Muscle of leg (tissue), 3 donors: ENCODE measurements at regions not wholly inside any gene's neighbourhood (a gene's known extent, or its start where the extent isn't known, plus 50 kb on each side); places are given as distances from the start of the nearest gene placed in this dataset.
A peak's percentile ranks its signal among the peaks of the same experiment; 100 is the strongest.

Experiments
- DNase-seq: peaks from one replicate; pipeline ENCODE4 v3.0.0; 2013
- H3K27ac ChIP-seq: one replicate; pipeline ENCODE4 v1.5.1; 2013; ENCODE audit warnings: mild to moderate bottlenecking, low read length, control low read depth
- H3K27me3 ChIP-seq: one replicate; pipeline ENCODE4 v1.6.1; 2013; ENCODE audit warnings: low read length; ENCODE audit not compliant: control insufficient read depth, insufficient read depth
- H3K36me3 ChIP-seq: one replicate; pipeline ENCODE4 v1.6.1; 2013; ENCODE audit warnings: low read length; ENCODE audit not compliant: control insufficient read depth, insufficient read depth
- H3K4me1 ChIP-seq: one replicate; pipeline ENCODE4 v1.6.1; 2013; ENCODE audit warnings: low read length; ENCODE audit not compliant: control insufficient read depth, insufficient read depth
- H3K4me3 ChIP-seq: one replicate; pipeline ENCODE4 v1.5.1; 2013; ENCODE audit warnings: low read length, control low read depth
- H3K9me3 ChIP-seq: replicated peaks from 2 replicates; pipeline ENCODE4 v1.6.1; 2013; ENCODE audit warnings: low read depth, low read length; ENCODE audit not compliant: control insufficient read depth
- WGBS: methylation state at CpG from one replicate; pipeline ENCODE4 v1.1.5; 2013; ENCODE audit warnings: missing lambda C conversion rate; ENCODE audit not compliant: insufficient coverage; 5-methylcytosine and 5-hydroxymethylcytosine counted together

DNA sequence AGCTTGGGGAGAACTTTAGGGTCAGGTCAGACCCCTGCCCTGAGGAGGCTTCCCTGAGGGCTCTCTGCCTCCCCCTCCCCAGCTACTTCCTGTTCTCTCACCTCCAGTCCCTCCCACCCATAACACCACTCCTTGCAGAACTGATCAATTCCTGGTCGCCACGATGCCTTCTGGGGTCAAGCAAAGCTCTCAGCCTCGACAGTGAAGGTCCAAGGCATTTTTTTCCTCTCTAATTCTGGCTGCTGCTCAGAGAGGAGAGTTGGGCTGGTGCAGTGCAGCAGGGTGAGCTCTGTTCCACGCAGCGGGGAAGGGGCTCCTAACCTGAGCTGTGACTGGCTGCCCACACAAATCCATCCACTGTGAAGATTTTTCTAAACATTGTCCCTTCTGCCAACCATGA lies 628.4 kb downstream of the BRD1 start:
- H3K36me3 ChIP-seq: no peaks in the 10 kb centered on the region
- no peaks in the 10 kb centered on the region for H3K9me3 ChIP-seq
- no peak overlapping the region for H3K4me3 ChIP-seq
- no peaks in the 10 kb centered on the region for H3K4me1 ChIP-seq
- H3K27ac ChIP-seq: no peak overlapping the region
- DNase-seq: no peak
- peaks cover 23% of the 10 kb centered on the region for H3K27me3 ChIP-seq
- 67% methylated on average over 4 of the region's 5 CpGs for WGBS

DNA sequence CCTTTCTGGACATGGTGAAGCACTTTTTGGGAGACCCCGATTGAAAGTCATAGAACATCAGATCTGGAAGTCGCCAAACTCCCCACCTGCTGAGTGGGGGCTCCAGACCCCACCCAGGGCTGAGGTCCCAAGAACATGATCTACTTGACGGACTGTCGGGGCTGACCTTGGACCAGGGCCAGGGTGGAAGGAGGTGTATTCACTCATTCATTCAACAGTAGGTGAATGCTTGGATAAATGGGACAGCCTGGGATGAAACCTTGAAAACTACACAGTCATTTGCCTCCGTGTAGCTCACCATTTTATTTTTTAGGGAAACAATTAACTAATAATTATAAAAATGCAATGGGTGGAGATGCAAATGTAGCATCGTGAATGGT lies 629.0 kb downstream of the BRD1 start:
- Histone ChIP-seq H3K36me3 (no peaks in the 10 kb centered on the region), H3K27ac (no peak overlapping the region), H3K4me3 (no peak overlapping the region), H3K4me1 (no peaks in the 10 kb centered on the region), H3K9me3 (no peaks in the 10 kb centered on the region), H3K27me3 (peaks cover 22% of the 10 kb centered on the region)
- 85% methylated on average over 3 of the region's 6 CpGs for WGBS
- DNase-seq: no peak

DNA sequence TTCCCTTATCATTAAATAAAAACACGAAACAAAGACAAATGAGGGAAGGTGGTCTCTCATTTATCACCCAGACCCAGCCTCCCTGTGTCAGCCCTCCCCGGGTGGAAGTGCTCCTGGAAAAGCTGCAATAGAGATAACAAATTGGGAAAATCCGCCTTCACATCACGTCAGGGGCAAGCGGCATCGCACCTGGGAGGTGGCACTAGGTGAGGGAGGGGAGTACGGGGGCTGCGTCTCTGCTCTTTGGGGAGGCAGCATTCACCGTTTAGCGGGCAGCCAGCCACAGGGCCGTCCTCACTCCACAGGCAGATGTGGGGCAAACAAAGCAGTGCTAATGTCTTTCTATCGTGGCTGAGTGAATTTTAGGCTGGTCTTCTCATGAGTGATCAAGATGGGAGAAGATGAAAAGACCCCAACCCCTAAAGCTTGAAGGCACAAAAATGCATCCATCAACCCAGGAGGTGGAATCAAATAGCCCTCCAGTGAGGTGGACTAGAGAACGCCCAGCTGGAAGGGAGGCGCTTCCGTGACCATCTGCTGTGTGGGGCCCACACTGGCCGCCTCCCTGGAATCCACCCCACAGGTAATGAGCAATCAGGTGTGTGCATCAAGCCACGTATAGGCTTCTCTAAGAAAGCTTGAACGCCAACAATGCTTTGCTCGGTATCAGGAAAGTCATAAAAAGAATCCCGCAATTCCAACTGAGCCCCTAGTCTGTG lies 629.5 kb downstream of the BRD1 start:
- WGBS: 64% methylated on average over 17 of the region's 20 CpGs
- Histone ChIP-seq H3K27ac (no peak overlapping the region), H3K27me3 (peaks cover 22% of the 10 kb centered on the region), H3K4me3 (no peak overlapping the region), H3K9me3 (no peaks in the 10 kb centered on the region), H3K4me1 (no peaks in the 10 kb centered on the region), H3K36me3 (no peaks in the 10 kb centered on the region)
- DNase-seq: no peak

DNA sequence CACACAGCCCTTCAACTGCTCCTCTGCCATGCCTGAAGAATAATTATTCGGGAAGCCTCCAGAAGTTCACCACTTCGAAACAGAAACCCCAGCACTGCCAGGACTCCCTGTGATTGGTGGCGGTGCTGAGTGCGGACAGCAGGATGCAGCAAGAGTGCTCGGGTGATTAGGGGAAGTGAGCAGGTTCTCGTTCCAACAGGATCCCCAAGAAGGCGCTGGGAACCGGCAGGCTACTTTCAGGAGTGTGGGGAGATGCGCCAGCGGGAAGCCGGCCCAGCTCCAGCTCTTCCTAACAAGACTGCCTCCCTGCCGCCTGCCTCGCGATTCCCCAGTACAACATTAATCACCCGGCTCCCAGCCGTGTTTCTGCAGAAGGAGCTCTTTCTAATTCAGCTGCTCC lies 630.2 kb downstream of the BRD1 start:
- Histone ChIP-seq H3K4me3 (no peak overlapping the region), H3K36me3 (no peaks in the 10 kb centered on the region), H3K27ac (no peak overlapping the region), H3K4me1 (peaks cover 4% of the 10 kb centered on the region), H3K27me3 (peaks cover 22% of the 10 kb centered on the region), H3K9me3 (no peaks in the 10 kb centered on the region)
- WGBS: no CpG with 5 or more reads among the region's 16 CpGs
- peak; percentile 22 for DNase-seq

DNA sequence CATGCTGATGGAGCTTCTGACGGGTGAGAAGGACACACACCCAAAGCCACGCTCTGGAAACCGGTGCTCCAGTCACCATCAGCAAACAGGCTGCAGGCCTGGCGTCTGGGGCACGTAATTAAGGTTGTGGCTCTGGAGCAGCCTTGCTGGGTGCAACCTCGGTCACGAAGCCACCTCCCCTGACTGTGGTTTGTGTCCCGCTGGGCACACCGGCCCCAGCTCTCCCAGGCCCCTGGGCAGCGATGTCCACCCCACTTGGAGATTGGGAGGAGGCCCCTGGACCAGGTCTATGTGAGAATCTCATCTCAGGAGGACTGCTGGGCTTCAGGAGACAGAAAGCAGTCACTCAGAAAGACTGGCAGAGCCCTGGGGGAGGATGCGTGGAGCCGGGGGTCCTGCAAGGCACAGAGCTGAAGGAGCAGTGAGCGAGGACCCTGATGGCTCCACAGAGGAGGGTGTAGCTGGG lies 631.6 kb downstream of the BRD1 start:
- H3K27me3 ChIP-seq: peaks cover 26% of the 10 kb centered on the region
- DNase-seq: no peak
- no peak overlapping the region for H3K4me3 ChIP-seq
- 81% methylated on average over 13 of the region's 13 CpGs for WGBS
- H3K9me3 ChIP-seq: no peaks in the 10 kb centered on the region
- peaks cover 8% of the 10 kb centered on the region for H3K4me1 ChIP-seq
- no peak overlapping the region for H3K27ac ChIP-seq
- H3K36me3 ChIP-seq: no peaks in the 10 kb centered on the region

DNA sequence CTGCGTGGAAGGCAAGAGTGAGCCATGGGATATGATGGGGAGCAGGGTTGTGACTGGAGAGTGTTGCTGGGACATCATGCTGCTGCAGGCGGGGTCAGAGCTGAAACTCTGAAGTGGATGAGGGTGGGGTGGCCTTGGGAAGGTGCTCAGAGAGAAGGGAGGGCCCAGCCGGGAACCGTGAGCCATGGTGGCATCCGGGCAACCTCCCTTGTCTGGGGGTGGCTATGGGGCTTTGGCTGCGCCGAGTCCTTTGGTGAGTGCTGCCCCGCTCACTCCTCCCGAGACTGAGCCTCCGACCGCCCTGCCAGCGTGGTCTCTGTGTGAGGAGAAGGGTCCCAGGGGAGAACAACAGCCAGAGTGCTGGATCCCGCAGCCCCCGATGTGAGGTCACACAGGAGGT lies 632.0 kb downstream of the BRD1 start:
- no peak for DNase-seq
- Histone ChIP-seq H3K4me1 (peaks cover 8% of the 10 kb centered on the region), H3K4me3 (no peak overlapping the region), H3K36me3 (no peaks in the 10 kb centered on the region), H3K9me3 (no peaks in the 10 kb centered on the region), H3K27me3 (peaks cover 26% of the 10 kb centered on the region), H3K27ac (no peak overlapping the region)
- 86% methylated on average over 14 of the region's 14 CpGs for WGBS

DNA sequence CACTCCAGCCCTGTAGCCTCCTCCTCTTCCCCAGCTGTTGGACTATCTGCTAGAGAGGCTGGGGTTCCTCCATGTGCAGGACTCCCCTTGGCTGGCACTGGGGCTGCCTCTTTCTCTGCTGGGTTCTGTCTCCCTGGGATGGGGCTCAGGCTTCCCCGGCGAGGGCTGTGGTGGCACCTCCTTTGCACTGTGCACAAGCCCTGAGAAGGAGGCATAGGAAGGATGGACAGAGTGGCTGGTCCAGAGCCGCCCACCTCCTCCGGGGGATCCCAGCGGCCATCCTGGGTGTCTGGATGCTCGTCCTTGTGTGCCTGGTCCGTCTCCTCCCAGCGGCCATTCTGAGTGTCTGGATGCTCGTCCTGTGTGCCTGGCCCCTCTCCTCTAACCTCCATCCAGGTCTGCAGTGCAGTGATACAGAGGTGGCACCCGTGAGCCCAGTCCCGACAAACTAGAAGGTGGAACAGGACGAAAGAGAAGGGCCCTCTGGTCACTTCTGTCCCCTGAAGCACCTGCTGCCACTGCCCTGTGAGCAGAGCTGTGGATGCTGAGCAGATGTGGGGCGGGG lies 633.7 kb downstream of the BRD1 start:
- 89% methylated on average over 9 of the region's 13 CpGs for WGBS
- Histone ChIP-seq H3K9me3 (no peaks in the 10 kb centered on the region), H3K4me3 (no peak overlapping the region), H3K36me3 (no peaks in the 10 kb centered on the region), H3K4me1 (peaks cover 8% of the 10 kb centered on the region), H3K27ac (no peak overlapping the region), H3K27me3 (peaks cover 22% of the 10 kb centered on the region)
- no peak for DNase-seq

DNA sequence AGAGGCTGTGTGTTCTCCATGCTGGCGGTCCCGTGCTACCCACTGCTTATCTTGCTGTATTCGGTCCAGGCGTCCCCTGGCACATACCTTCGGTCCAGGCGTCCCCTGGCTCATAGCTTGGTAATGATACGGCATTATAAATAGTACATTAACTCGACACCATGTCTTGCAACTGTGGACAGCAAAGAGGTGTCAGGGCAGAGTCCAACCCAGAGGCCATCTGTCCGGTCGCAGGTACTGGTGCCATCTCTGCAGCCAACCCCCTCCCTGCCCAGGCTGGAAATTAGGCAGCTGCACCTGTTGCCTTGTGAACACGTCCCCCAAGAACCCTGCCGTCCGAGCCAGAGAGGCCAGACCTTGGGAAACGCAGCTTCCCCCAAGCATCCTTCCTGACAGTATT lies 634.3 kb downstream of the BRD1 start:
- no peak overlapping the region for H3K4me3 ChIP-seq
- 82% methylated on average over 10 of the region's 14 CpGs for WGBS
- no peak for DNase-seq
- no peaks in the 10 kb centered on the region for H3K9me3 ChIP-seq
- H3K36me3 ChIP-seq: no peaks in the 10 kb centered on the region
- H3K27me3 ChIP-seq: peaks cover 19% of the 10 kb centered on the region
- peaks cover 8% of the 10 kb centered on the region for H3K4me1 ChIP-seq
- H3K27ac ChIP-seq: no peak overlapping the region

DNA sequence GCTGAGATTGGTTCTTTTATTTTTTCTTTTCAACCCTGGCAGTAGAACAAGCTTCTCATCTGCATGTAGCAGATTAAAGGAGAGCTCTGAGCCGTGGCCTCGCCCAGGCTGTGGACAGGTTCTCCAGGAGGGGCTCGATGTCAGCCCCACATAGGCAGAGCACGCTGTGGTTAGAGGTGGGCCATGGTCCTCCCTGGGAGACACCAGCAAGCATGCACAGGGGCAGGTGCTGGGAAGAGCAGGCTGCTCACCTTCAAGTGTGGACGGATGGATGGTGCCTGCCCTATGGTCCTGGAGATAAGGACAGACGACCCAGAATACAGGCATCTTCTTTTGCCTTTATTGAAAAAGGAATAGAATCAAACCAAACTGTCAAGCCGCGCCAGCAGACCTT lies 634.8 kb downstream of the BRD1 start:
- Histone ChIP-seq H3K4me1 (peaks cover 8% of the 10 kb centered on the region), H3K36me3 (no peaks in the 10 kb centered on the region), H3K4me3 (no peak overlapping the region), H3K27me3 (peaks cover 15% of the 10 kb centered on the region), H3K27ac (no peak overlapping the region), H3K9me3 (no peaks in the 10 kb centered on the region)
- 84% methylated on average over 8 of the region's 8 CpGs for WGBS
- no peak for DNase-seq

DNA sequence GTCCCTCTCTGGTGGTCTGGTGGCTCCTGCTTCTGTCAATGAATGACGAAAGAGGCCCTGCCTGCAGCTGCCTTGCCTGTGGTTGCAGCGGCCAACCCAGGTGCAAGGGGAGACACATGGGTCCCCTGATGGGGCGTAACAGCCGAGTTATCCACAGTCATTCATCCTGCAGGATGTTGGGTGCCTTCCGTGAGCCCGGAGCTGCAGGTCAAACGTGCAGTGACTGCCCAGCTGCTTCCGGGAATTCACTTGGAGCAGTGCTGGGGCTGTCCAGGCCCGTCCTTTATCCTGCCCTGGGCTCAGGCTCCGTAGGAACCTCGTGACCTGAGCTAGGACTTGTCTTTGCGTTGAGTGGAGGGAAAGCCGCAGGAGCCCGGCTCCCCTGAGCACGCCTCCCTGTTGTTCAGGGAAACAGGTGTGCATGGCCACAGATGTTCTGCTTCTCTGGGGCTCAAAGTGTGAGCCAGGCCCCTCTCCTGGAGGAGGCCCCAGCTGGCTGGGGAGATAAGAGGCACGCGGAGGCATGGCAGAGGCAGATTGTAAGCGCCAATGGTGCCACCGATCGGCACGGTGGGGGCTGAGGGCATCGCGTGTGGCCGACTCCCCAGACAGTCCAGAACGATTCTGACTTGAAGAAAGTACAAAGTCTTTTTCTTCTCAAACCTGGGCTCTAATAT lies 635.4 kb downstream of the BRD1 start:
- DNase-seq: peak; percentile 51
- 49% methylated on average over 23 of the region's 25 CpGs for whole genome bisulfite sequencing

More for the DNA sequence above, 635.4 kb downstream of the BRD1 start:
- H3K36me3 ChIP-seq: no peaks in the 10 kb centered on the region
- H3K27ac ChIP-seq: no peak overlapping the region
- H3K9me3 ChIP-seq: no peaks in the 10 kb centered on the region
- no peak overlapping the region for H3K4me3 ChIP-seq
- peaks cover 8% of the 10 kb centered on the region for H3K4me1 ChIP-seq
- peaks cover 9% of the 10 kb centered on the region for H3K27me3 ChIP-seq
